ENCODE measurements at regions not wholly inside any gene's neighbourhood (a gene's known extent, or its start where the extent isn't known, plus 50 kb on each side); places are given as distances from the start of the nearest gene placed in this dataset.

DNA sequence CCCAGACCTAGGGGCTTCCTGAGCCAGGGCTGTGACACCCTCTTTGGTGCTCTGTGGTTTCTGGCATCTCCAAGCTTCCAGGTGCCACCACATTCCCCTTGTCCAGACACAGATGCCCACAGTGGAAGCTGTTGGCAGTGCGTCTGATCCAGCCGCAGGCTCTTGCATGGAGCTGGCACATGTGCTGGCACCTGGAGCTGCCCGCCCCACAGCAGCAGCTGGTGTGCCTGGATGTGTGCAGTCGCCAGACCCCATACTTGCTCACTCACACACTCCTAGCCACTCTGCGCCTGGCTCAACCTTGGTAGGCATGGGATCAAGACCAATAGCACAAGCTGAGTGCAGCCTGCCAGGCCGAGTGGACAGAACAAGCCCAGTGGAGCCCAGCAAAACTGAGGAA lies 106.5 kb downstream of the LYZL1 start:
- no peak for DNase-seq (ENCODE audit: low read depth in 2 of 2)

DNA sequence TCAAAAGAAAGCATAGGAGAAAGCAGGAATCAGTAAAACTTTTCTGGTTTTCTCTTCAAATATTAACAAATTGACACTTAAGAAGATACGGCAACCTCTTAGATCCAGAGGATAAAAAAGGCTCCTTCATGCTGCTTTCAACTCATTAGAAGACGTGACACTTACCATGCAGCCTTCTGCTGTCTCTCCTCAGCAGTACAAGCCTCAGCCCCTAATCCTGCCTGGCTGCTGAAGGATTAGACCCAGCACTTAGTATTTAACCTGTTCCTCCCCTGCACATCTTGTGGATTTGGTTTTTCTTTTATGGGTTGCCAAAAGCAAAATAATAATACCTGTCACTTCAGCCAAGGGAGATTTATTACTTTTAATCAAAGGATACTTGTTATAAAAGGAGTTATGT lies 108.4 kb downstream of the LYZL1 start:
- DNase-seq (ENCODE audit: low read depth in 2 of 2): no peak

DNA sequence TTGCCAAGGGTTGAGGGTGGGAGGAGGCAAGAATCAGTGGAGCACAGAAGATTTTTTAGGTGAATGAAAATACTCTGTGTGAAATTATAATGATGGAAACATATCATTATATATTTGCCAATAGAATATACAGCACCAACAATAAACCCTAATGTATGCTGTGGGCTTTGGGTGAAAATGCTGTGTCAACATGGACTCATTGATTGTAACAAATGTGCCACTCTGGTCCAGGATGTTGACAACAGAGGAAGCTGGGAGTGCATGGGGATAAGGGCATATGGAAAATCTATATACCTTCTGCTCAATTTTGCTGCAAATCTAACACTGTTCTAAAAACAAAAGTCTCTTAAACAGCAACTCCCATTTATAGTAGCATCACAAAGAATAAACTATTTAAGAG lies 114.3 kb downstream of the LYZL1 start:
- no peak for DNase-seq (ENCODE audit: low read depth in 2 of 2)

DNA sequence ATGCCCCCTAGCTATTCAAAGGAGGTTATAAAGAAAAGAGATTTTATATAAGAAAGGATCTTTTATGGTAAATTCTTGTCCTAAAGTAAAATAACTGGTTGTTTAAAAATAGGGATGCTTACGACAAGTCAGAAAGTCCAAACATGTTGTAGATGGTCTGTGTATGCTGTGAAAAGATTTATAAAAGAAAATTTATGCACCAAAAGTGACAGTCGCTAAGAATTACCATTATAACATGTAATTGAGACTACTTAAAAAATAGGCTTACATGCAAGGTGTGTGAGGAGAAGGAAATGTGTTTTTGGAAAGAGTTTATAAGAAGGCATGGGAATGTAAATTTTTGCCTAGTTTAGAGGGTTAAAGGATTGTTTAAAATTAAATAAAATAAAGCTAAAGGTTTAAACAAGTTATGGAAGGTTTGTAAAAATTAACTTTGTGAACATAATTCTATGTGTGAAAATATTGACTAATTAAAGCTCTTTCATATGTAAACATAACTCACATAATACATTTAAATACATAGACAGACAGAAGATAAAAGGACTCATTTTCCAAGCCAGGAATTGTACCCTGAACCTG lies 118.5 kb downstream of the LYZL1 start:
- no peak for DNase-seq (ENCODE audit: low read depth in 2 of 2)
